ENCODE measurements at regions not wholly inside any gene's neighbourhood (a gene's known extent, or its start where the extent isn't known, plus 50 kb on each side); places are given as distances from the start of the nearest gene placed in this dataset.

GRCh38 chr9:89911721-89912604 is 307.2 kb downstream of the GADD45G start:
- DNase-seq (ENCODE audit: low spot score) = no peak

- DNase-seq (ENCODE audit: low spot score) = no peak
Measured at GRCh38 chr9:89912605-89912953, 307.8 kb downstream of the GADD45G start.

- DNase-seq (ENCODE audit: low spot score) = no peak
Measured at GRCh38 chr9:89915187-89915586, 310.4 kb downstream of the GADD45G start.

GRCh38 chr9:89916001-89916597 is 311.3 kb downstream of the GADD45G start:
- DNase-seq (ENCODE audit: low spot score) = no peak

- no peak for DNase-seq (ENCODE audit: low spot score)
Measured at GRCh38 chr9:89917861-89918260, 313.0 kb downstream of the GADD45G start.

- DNase-seq (ENCODE audit: low spot score) = peak; percentile 32
Measured at GRCh38 chr9:89919171-89919681, 314.4 kb downstream of the GADD45G start.

DNA sequence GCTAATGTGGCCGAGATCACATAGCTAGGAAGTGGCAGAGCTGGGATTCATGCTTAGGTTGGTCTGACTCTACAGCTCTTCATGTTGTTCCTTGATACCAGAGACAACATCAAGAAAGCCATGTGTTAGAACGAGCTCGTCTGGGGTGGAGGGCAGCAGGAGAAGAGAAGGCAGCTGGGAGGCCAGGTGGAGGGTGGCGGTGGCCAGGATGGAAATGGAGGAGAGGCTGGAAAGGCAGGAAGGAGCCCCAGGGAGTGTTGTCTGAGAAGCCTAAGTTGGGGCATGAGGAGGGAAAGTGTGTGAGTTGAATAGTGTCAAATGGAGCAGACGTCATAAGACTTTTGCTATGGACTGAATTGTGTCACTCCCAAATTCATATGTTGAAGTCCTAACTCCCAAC is 315.3 kb downstream of the GADD45G start:
- no peak for DNase-seq (ENCODE audit: low spot score)

- DNase-seq (ENCODE audit: low spot score) = no peak
Measured at GRCh38 chr9:89920951-89921350, 316.1 kb downstream of the GADD45G start.

GRCh38 chr9:89922099-89922498 is 317.3 kb downstream of the GADD45G start:
- DNase-seq (ENCODE audit: low spot score) = no peak

GRCh38 chr9:89923174-89923573 is 318.4 kb downstream of the GADD45G start:
- no peak for DNase-seq (ENCODE audit: low spot score)

DNA sequence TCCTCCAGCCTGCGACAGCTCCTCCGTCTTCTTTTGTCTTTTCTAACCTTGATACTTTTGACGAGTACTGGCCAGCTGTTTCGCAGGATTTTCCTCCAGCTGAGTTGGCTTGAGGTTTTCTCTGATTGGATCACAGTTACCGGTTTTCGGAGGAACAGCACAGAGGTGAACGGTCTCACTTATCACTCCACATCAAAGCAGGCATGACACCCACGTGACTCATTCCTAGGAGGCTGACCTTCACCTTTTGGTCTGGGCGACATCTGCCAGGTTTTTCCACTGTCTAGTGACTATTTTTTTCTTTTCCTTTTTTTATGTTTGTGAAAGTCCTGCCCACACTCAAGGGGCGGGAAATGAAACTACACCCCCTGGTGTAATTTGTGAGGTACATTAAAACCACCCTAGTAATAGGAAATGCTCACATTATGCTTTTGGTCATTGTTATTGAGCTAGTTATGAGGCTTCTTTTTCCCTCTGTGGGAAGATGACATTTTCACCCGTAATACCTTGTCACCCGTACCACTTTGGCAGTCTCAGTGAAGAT is 319.2 kb downstream of the GADD45G start:
- peak; percentile 7 for DNase-seq (ENCODE audit: low spot score)

DNA sequence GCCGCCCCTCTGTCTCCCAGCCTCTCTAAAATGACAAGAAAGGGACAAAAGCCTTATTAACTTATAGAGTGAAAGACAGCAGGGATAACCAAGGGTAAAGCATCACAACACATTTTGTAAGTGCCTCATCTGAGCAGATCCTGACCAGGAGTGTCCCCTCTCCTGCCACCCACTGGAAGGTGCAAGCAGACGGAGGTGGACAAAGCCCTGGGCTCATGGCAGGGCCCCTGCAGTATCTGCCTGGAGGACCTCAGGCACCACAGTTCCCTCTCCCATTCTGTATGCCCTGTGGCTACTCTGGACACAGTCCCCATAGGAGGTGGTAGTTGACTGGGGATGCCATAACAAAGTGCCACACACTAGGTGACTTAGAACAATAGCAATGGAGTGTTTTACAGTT is 319.8 kb downstream of the GADD45G start:
- no peak for DNase-seq (ENCODE audit: low spot score)

DNA sequence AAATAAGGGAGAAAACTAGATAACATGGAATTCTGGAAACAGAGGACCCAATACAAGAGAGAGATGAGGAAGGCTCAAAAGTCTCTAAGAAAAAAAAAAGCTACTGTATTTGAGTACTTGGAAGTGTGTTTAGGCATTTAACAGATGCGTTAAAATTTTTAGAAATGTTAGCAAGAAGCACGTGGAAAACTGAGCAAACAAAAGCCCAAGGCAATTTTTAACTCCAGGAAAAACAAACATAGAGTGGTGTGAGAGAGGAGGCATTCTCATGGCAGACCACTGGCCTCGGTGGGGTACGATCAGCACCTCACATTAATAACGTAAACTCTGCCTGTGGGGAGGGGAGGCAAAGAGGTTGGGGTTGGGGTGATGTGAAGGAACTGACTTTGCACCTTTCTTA is 321.4 kb downstream of the GADD45G start:
- no peak for DNase-seq (ENCODE audit: low spot score)

GRCh38 chr9:89926691-89927220 is 321.9 kb downstream of the GADD45G start:
- no peak for DNase-seq (ENCODE audit: low spot score)

- DNase-seq (ENCODE audit: low spot score) = no peak
Measured at GRCh38 chr9:89928106-89928505, 323.3 kb downstream of the GADD45G start.

DNA sequence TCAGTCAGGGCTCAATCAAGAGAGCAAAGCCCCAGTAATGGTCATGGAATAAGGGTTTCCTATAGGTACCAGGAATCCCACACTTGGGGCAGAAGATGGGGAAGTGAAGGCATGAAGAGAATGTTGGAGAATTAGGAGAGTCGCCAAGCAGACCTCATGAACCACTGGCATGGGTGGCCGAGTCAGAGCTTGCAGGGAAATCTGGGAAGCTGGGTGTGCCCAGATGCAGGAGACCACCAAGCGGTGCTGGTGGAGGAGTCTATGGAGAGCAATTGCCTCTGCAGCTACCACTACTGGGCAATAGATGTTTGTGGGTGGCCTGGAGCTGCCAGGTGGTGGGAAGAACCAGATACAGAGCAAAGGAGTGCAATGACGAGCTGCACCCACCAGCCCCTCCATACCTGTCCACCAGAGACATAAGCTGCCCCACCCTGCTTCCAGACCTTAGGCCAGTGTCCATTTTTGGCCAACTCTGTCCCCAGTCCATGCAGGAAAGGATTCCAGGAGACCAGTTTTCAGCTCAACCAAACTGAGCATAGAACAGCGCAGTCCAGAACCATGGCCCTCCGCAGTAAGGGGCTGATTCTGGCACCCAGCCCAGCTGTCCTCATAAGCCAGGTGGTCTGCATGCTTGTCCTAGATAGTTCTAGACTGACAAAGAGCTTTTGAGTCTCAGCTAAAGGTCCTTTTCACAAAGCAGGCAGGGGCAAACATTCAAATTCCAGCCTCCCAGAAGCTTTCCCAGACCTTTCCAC is 323.9 kb downstream of the GADD45G start:
- DNase-seq (ENCODE audit: low spot score) = no peak

- DNase-seq (ENCODE audit: low spot score) = no peak
Measured at GRCh38 chr9:89929315-89929672, 324.5 kb downstream of the GADD45G start.

DNA sequence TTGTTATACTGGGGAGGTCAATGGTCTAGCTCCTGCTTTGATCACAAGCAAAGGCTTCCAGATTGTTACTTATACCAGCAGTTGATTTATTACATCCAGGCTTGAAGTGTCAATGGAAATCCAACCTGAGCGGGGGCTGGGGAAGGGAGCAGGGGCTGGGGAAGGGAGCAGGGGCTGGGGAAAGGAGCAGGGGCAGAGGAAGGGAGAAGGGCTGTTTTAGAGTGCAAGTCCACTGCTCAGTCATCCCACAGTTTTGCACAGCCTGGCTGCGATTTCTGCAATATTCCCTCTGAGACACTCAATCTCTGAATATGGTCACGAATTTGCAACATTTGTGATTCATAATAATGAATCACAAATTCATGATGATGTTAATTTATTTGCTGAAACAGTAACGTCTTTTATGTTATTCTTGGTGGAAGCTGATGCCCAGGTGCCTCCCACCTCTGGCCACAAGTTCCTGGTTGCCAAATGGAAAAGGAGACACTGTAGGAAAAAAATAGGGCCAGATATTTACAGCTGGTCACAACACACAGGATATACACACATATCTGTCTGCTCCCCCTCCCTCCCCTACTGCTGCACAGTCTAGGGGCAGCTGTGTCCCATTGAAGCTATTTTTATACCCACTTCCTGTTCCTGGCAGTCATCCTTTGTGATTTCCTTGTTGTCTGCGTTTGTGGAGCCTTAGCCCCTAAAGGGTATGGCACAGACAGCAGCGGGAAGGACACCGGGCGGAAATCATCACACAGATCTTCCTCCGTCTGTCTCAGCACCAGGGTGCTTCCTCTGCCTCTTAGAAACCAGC is 325.1 kb downstream of the GADD45G start:
- DNase-seq (ENCODE audit: low spot score) = no peak

GRCh38 chr9:89933578-89933977 is 328.8 kb downstream of the GADD45G start:
- no peak for DNase-seq (ENCODE audit: low spot score)

- no peak for DNase-seq (ENCODE audit: low spot score)
Measured at GRCh38 chr9:89935115-89935514, 330.3 kb downstream of the GADD45G start.

GRCh38 chr9:89935801-89936200 is 331.0 kb downstream of the GADD45G start:
- no peak for DNase-seq (ENCODE audit: low spot score)

All from CD4-positive, alpha-beta T cell treated with Interleukin-2 at 100 ng/mL for 4 hours (primary cell).